SU-DHL-6 (cell line): ENCODE measurements at regions not wholly inside any gene's neighbourhood (a gene's known extent, or its start where the extent isn't known, plus 50 kb on each side); places are given as distances from the start of the nearest gene placed in this dataset.

ENCODE experiments used
- EZH2phosphoT487 ChIP-seq: fragments of 200-600 bp; sonication (generic), shearing (Covaris generic); conservative IDR thresholded peaks from 2 replicates; pipeline ENCODE4 v1.6.1; 2018; ENCODE audit warnings: mild to moderate bottlenecking, antibody characterized with exemption, low read length, moderate library complexity, mixed read lengths
- TF ChIP-seq, protein P1 (sequence below): fragments of 200-600 bp; sonication (generic); IDR thresholded peaks from one replicate; pipeline ENCODE4 v1.5.1; 2017; ENCODE audit warnings: antibody characterized with exemption, mild to moderate bottlenecking, low read length, moderate library complexity; ENCODE audit not compliant: insufficient read depth, poor library complexity, severe bottlenecking

DNA sequence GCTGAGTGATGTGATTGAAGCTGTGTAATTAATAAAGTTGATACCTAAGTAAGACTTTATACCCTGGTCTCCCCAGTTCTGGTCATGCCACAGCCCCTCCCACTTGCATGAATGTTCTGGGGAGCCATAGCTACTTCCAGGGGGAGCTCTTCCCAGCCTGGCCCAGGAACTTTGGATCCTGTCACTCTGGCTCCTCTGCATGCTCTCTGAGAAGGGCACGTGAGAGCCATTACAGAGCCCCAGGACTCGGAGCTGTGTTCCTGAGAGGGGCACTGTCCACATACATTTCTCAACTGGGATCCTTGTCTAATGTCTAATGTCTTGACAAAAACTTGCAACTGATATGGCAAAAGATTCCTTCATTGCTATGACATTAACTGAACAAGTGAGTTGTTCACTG is 173.9 kb upstream of the NPY start:
- TF ChIP-seq, protein P1, sequence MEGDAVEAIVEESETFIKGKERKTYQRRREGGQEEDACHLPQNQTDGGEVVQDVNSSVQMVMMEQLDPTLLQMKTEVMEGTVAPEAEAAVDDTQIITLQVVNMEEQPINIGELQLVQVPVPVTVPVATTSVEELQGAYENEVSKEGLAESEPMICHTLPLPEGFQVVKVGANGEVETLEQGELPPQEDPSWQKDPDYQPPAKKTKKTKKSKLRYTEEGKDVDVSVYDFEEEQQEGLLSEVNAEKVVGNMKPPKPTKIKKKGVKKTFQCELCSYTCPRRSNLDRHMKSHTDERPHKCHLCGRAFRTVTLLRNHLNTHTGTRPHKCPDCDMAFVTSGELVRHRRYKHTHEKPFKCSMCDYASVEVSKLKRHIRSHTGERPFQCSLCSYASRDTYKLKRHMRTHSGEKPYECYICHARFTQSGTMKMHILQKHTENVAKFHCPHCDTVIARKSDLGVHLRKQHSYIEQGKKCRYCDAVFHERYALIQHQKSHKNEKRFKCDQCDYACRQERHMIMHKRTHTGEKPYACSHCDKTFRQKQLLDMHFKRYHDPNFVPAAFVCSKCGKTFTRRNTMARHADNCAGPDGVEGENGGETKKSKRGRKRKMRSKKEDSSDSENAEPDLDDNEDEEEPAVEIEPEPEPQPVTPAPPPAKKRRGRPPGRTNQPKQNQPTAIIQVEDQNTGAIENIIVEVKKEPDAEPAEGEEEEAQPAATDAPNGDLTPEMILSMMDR = no peak
- TF ChIP-seq EZH2phosphoT487 = no peak
